Fibroblast of gingiva (primary cell): ENCODE measurements at regions not wholly inside any gene's neighbourhood (a gene's known extent, or its start where the extent isn't known, plus 50 kb on each side); places are given as distances from the start of the nearest gene placed in this dataset.
"Not testable (repeated sequence)": the region's sequence is repeated elsewhere in the genome, so short reads cannot be mapped to it uniquely, and the experiment has no call there.

Source experiments
- DNase-seq: peaks from one replicate; pipeline ENCODE4 v3.0.0-alpha.2; 2011; ENCODE audit warnings: low read depth

DNA sequence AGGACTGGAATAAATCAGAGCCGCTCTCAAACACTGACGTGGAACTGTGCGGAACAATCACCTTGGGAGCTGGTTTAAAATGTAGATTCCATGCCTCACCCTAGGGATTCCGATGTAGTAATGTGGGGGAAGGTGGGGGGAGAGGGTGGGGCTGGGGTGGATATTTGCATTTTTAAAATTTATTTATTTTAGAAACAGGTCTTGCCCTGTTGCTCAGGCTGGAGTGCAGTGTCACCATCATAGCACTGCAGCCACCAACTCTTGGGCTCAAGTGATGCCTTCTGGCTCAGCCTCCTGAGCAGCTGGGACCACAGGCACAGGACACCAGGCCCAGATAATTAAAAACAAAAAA, 101.9 kb upstream of the SEC22B start:
- not testable (repeated sequence) for DNase-seq

DNA sequence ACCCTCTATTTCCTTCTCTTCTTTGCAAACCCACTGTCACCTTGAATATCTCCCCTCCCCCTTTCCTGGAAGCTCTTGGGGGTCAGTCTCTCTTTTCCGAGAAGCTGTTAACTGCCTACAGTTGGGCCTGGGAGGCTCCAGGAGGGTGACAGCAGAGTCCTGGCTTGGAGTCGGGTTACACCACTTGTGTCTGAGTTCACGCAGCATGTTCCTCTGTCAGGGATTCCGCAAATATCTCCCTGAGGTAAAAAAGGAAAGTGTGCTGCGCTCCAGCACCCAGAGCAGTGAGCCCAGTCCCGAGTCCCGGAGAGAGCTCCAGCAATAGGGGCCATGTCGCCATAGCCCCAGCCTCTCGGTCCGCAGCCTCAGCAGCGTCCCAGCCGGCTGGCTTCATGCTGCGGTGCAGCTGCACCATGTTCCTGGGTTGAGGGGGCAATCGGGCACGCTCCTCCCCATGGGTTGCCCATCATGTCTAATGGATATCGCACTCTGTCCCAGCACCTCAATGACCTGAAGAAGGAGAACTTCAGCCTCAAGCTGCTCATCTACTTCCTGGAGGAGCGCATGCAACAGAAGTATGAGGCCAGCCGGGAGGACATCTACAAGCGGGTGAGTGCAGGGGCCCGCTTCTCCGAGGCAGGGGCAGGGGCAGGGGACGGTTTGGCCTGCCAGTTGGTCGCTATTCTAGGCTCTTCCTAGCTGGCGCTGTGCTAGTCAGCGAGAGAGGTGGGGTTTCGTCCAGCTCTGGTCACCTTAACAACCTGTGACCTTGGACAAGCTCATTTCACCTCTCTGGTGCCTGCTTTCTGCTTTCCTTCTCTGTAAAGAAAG, 101.3 kb upstream of the SEC22B start:
- not testable (repeated sequence) for DNase-seq

DNA sequence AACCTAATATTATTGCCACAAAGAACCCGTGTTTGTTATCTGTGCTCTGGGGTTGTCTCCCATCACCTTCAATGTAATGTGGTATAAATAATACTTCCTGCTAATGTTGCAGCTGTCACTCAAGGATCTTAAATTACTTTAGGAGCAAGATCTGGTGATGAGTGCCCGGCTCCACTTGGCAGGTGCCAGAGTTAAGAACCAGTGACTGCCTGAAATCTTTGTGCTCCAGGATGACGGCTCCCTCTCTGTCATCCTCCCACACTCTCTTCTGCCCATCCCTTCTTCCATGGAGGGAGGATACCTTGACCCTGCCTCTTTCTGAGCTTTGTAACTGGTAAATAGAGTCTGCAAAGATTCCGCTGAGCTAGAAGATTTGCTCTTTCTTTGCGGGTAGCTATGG, 100.4 kb upstream of the SEC22B start:
- DNase-seq, result not testable (repeated sequence)

DNA sequence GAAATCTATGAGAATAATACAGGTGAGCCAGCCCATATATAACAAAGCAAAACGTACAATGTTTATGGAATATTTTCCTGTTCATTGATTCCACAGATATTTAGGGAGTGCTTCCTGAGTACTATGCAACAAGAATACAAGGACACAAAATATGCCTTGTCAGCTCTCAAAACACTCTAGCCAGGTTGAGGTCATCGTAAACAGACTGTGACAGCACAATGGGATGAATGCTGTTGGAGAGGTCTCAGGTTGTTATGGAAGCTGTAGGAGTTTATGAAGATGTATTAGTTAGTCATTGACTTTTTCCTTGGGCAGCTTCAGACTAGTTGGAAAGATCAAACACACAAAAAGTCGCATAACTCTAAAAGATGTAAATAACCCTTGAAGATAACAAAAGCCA, 98.1 kb upstream of the SEC22B start:
- not testable (repeated sequence) for DNase-seq

DNA sequence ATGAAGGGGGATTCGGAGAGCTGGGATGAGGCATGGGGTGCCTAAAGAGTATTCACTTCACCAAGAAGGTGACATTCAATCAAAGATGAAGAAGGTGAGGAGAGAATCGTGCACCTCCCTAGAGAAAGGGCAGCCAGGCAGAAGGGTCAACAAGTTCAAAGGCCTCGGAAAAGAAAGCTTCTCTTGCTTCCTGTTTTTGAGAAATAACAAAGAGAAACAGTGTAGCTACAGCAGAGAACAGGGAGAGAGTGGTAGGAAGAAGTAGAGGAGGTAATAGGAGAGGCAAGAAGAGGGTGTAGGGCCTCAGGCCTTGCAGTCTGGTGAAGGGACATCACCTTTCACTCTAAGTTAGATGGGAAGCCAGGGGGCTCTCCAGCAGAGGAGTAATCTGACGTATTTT, 97.0 kb upstream of the SEC22B start:
- DNase-seq, result not testable (repeated sequence)

DNA sequence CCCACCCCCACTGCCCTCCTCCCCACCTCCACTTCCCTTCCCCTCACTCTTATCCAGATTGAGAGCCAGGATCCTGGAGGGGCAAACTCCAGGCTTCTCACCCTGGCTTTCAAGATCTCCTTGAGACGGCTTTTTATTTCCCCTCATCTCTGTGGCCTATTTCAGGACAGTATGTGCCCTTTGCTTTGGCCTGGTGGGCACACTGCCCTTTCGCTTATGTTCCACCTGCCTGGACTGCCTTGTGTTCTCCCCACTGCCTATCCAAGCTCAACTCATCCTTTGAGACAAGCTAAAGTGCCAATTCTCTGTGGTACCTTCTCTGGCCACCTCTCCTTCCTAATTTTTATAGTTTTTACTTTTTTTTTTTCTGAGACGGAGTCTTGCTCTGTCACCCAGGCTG, 95.9 kb upstream of the SEC22B start:
- DNase-seq, result not testable (repeated sequence)

DNA sequence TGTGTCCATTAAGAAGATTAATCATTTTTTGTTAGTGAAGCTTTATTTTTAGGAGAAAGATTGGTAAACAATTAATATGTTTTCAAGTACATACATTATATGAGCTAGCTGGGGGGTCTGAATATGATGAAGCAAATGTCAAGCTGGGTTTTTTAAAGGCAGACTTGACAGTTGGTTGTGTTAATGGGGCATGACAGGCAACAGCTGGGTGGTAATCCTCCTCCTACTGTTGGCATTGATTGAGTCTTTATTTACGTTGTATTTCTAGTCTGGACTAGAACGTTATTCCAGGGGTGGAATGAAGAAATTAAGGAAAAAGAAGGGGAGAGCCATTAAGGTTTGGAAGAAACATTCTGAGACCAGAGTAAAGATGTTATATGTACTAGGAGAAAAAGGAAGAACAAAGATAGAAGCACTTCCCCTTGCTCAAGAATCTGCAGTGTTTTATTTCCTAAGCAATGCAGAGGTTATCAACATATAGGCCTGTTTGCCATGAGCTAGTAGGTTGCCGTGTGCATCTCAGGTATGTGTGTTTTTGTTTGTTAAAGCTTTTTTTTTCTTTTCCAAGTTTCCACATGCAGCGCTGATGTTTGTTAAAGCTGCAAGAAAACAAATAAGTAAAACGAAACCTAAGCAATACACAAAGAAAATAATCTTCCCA, 95.4 kb upstream of the SEC22B start:
- DNase-seq, result not testable (repeated sequence)

DNA sequence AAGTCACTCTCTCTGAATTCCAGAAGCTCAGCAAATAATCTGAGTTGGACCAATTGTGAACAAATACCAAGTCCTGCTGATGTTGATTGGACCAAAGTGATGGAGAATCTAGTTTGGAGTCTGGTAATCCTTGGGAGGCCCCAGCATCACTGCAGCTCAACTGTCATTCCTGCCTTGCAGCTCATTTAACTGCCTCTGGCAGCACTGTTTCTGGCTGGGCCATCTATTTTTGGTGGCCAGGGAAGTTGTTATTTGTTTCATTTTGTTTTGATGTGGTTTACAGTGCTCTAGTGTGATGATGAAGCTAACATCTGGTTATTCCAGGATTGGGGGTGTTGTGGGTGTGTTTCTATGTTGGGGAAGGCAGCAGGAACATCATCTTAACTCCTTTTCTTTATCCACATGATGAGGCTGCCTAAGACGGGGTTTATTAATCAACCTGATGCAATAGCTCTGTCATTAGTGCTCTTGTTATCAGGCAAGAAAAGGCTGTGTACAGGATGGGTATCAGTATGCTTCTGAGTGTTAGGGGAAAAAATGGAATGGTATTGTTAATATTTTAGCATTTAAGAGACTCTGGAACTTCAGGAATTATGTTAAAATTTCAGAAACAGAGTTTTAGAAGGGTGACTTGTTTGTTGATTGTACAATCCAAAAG, 91.7 kb upstream of the SEC22B start:
- not testable (repeated sequence) for DNase-seq

DNA sequence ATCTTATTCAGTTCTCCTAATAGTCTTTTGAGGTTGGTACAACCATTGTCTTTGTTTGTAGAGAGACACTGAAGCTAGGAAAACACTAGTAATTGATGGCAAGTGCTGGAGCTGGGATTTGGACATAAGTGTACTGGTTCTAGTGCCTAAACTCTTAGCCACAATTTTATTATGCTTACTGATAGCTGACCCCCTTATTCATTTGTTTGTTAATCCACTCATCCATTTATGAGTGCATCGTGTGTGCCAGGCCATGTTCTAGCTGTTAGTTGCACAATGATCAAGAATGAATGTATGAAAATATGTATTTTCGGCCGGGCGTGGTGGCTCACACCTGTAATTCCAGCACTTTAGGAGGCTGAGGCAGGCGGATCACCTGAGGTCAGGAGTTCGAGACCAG, 88.2 kb upstream of the SEC22B start:
- not testable (repeated sequence) for DNase-seq

DNA sequence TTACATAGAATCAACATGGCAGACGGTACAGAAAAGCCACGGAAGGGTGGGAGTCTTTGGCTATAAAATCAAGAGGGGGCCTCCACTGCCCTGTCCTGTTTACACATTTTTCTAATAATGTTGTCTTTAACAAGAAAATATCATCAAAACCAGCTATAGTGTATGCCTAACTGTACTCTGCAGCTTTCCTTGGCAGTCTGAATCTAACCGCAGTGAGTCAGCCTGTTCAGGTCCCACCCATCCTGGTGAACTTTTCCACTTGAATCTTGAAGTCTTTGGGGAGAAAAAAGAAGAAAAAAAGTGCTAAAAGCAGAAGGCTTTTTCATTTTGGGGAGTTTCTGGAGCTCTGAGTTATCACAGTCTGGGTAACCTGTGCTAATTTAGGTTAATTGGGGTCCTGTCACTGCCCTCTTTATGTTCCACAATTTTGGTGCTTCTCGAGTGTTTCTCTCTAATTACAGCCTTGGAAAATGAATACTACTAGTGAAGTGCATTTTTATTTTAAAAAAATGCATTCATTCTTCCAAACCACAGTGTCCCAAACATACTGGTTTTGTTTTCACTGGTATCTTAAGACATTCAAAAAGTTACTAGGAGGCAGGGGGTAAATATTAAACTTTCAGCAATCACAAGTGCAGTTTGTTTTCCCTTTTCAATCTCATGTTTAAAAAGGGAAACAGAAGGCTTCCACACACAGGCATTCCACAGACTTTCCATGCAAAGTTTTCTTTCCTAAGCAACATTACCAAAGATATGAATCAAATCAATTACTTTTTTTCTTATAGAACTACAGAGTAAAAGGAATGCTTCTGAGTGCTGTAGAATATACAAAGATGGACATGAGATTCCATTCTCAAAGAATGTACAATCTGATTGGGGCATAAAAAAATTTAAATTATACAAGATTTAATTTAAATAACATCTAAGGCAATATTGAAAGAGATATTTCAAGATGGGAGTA, 86.8 kb upstream of the SEC22B start:
- DNase-seq, result not testable (repeated sequence)

DNA sequence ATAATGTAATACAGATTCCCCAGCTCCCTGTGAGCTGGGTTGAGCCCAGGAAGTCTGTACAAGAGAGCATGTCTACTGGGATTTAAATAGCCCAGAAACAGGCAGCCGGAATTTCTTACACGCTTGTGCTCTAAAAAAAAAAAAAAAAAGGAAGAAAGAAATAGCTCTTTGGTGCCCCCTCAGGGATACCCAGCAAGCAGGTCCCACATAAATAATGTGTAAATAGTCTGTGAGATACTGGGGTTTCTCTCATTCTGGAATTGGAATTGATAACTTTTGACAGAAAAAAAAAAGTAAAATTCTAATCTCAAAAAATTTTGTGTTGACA, 81.4 kb upstream of the SEC22B start:
- DNase-seq, result not testable (repeated sequence)

DNA sequence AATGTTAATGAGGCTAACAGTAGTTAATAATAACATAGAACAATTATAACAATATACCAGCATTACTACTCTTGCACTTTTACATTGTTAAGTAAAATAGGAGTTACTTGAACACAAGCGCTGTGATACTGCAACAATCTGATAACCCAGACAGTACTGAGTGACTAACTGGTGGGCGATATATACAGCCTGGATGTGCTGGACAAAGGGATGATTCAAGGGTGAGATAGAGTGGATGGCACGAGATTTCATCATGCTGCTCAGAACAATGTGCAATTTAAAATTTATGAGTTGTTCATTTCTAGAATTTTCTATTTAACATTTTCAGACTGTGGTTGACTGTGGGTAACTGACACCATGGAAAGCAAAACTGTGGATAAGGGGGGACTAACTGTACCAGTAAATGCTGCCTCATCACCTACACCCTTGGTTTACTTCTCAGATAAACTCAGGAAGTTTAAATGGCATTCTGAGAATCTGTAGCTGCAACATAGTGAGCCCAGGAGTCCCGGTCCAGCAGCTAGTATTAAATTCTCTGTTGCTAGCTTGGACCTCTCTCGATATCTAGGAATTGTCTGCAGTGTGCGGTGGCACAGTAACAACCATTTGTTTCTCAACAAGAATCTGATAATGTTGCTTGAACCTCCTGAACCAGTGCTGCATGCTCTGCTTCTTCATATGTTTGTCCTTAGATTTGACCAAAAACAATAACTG, 80.9 kb upstream of the SEC22B start:
- not testable (repeated sequence) for DNase-seq

DNA sequence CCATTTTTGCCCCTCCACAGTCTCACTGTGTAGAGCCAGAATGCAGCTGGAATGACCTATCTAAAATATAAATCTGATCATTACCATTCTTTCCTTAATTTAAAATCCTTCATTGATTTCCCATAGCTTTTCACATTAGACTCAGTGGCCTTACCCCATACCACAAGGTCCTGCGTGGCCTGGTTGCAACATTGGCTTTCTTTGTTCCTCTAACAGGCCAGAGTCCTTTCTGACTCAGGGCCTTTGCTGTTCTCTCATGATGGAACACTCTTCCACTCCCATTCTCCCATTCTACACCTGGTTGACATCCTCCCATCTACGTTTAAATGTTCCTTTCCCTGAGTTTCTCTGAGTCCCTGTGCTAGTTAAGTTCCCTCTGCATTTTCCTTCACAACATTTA, 74.4 kb upstream of the SEC22B start:
- DNase-seq, result not testable (repeated sequence)

DNA sequence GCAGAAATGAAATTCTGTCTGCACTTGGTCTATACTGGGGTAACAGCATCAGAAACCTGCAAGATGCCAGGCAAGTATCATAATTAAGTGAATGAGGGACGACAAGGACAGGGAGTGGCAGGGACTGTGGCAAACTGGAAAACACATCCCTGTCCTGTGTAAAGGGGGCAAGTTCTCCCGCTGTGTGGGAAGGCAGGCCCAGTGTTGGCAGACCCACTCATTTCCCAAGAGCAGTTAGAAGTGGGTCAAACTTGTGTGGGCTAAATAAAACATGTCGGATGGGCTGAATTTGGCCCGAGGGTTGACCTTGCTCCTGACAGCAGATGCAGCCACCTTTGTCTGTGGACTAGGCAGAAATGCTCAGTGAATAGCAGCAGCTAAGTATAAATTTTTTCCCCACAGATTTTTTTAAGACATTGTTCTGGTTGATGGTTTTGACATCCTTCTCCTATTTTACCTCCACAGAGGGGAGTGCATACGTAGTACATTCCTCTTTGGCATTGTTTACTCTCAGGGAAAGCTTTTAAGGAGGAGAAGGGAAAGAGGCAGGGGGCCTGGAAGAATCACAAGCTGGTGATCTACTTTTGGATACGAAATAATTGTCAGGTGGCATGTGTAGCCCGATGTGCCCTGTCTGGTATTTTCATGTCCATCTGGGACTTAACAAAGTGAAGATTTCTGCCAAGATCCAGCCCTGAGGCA, 72.6 kb upstream of the SEC22B start:
- not testable (repeated sequence) for DNase-seq

DNA sequence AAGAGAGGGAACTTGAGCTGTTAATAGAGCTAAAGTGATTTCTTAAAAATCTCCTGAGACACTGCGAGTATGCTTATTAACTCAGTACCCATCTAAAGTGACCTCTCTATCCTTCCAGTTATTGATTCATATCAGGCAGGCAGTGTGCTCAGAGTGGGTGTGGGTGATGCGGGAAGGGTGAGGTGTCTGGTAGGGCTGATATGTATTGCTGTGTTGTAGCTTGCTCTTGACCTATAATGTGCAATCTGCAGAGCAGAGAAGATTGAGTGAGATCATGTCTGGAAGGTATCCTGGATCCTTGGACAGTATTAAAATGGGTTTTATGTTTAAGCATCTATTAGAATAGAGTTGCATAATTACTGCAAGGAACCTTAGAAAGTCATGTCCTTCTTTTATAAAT, 71.9 kb upstream of the SEC22B start:
- DNase-seq, result not testable (repeated sequence)

DNA sequence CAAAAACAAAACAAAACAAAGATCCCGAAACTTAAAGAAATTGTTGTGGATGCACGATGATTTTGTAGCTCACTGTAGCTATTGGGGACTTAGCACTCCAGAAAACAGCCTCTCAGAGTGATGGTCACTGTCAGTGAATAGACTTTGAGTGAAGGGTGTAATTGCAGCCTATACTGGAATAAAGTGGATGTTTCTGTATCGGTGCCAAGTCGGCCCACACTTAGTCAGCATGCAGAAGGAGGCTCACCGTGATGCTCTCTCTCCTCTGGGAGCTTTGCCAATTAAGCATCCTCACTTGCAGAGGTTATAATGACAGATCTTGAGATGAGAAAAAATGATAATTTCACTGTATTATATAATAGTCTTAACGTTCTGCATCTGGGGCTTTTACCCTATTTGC, 67.5 kb upstream of the SEC22B start:
- DNase-seq, result not testable (repeated sequence)

DNA sequence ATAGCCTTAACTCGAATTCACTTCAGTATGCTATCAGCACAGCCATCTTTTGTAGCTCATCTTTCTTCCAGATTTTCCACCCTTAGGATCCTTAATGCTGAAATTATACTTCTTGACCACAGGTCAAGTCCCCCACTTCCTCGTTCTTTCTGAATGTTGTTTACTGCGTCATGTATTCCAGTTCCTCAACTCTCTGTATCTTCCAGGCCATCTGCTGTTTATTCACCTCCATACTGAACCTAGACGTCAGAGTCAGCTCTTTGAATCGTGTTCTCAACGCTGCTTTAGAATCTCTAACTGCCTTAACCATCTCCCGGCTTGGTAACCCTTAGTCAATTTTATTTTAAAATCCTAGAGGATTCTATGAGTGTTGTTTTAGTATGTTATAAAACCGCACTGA, 66.3 kb upstream of the SEC22B start:
- not testable (repeated sequence) for DNase-seq

DNA sequence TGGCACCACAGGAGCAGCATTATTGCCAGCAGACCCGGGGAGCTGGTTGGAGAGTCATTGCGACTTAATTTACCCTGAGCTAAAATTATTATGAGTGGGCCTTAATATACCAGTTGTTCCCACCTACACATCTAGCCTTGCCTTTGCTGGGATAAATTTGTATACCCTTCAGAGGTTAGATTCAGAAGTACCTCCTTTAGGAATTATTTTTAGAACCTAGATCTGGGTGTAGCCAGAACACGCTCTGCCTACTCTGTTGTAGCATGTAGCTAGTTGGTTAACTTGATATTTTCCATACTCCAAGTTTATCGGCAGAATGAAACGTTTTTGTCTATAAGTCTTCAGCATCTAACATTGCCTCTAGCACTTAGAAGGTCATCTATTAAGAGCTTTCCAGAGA, 65.5 kb upstream of the SEC22B start:
- DNase-seq, result not testable (repeated sequence)

DNA sequence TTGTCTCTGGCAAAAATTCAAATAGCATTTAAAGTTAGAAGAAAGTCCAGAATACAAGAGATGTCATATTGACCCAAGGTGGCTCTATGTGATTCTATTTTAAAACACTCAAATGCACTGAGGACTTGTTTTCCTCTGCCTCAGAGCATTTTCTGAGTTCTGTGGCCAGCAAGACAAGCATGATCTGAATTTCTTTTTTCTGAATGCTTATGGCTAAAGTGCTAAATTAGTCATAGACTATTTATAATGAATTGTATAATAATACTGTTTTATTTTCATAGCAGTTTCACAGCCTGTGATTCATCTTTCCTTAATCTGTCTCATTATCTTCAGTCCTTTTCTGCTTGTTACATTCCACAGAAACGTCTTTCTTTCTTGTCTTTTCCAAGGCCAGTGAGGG, 63.9 kb upstream of the SEC22B start:
- not testable (repeated sequence) for DNase-seq

DNA sequence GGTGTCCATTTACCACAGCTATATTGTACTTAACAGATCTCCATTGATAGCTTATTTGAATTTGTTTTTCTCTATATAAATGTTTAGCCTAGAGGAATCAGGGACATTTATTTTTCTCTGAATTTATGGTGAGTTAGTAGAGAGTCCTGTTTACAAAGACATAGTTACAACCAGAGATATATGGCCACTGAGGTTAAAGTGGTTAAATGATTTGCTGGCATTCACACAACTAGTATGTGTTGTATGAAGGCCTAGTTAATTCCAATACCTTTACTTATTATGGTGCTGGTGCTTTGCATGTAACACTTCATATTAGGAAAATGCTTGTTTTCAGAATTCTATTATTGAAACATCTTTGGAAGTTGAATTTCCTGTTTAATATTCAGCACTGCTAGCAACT, 63.0 kb upstream of the SEC22B start:
- not testable (repeated sequence) for DNase-seq

DNA sequence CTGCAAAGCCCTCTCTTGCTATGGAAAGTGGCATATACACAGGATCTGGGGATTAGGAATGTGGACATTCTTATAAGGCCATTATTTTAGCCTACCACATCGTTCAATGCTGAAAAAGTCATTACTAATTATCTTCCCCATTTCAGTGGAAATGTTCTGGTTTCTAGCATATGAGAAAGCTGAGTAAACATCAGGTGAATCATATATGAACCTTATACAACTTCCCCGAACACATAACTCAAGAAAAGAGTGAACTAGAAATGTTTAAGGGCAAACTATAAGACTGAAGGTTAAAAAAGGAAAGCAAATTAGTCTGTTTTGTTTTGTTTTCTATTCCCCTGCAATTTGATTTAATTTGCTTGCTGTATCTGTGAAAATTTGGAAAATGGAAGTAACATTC, 62.5 kb upstream of the SEC22B start:
- not testable (repeated sequence) for DNase-seq
